Activated T-helper 2 cell treated with anti-CD3 and anti-CD28 coated beads, Interferon-gamma antibody, Interleukin-2, Interleukin-4, amounts not matched to agents 10 μg/mL and 5 μg/mL and 100 μg/mL, durations not matched to agents 14 hours and 24 hours and 36 hours (primary cell): ENCODE measurements at regions not wholly inside any gene's neighbourhood (a gene's known extent, or its start where the extent isn't known, plus 50 kb on each side); places are given as distances from the start of the nearest gene placed in this dataset.
"Not testable (repeated sequence)": the region's sequence is repeated elsewhere in the genome, so short reads cannot be mapped to it uniquely, and the experiment has no call there.

ENCODE experiments used
- DNase-seq: peaks from one replicate; pipeline ENCODE4 v3.0.0; 2021; ENCODE audit warnings: low spot score
- H3K27ac Mint-ChIP-seq: one replicate; pipeline ENCODE4 v1.8.0; 2021; ENCODE audit warnings: mixed read lengths
- H3K27me3 Mint-ChIP-seq: one replicate; pipeline ENCODE4 v1.8.0; 2021; ENCODE audit warnings: low read depth, mixed read lengths
- H3K36me3 Mint-ChIP-seq: one replicate; pipeline ENCODE4 v1.8.0; 2021; ENCODE audit warnings: low read depth, mixed read lengths
- H3K4me1 Mint-ChIP-seq: one replicate; pipeline ENCODE4 v1.8.0; 2021; ENCODE audit warnings: low read depth, mixed read lengths
- H3K4me3 Mint-ChIP-seq: one replicate; pipeline ENCODE4 v1.8.0; 2021; ENCODE audit warnings: low read depth, mild to moderate bottlenecking, moderate library complexity, mixed read lengths
- H3K9me3 Mint-ChIP-seq: one replicate; pipeline ENCODE4 v1.8.0; 2021; ENCODE audit warnings: mixed read lengths
- intact Hi-C: fragments of 100-400 bp; cut with micrococcal nuclease; formaldehyde crosslinking; loops from one replicate; pipeline ENCODE4 v1.15.1; 2023

- Mint-ChIP-seq H3K36me3 (no peaks in the 10 kb centered on the region), H3K9me3 (peaks cover 41% of the 10 kb centered on the region), H3K4me3 (no peak overlapping the region), H3K27ac (no peak overlapping the region), H3K27me3 (no peaks in the 10 kb centered on the region), H3K4me1 (no peaks in the 10 kb centered on the region)
- intact Hi-C loops: no loop called here
- no peak for DNase-seq
These were observed 1729.5 kb upstream of the SPRY2 start for GRCh38 chr13:82070416-82070815.

DNA sequence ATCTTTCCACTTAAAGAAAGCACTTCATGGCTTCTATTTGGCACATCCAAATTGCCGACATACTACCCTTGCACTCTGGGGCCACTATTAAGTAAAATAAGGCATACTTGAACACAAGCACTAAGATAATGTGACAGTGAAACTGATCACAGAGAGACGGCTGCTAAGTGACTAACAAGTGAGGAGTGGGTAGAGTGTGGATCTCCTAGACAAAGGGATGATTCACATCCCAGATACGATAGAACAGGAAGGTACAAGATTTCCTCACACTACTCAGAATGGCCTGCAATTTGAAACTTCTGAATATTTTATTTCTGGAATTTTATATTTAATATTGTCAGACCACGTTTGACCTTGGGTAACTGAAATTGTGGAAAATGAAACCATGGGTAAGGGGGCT lies 1721.8 kb upstream of the SPRY2 start:
- peaks cover 22% of the 10 kb centered on the region for H3K9me3 Mint-ChIP-seq
- H3K27ac Mint-ChIP-seq: no peak overlapping the region
- DNase-seq: no peak
- intact Hi-C loops: no loop called here
- H3K27me3 Mint-ChIP-seq: no peaks in the 10 kb centered on the region
- no peaks in the 10 kb centered on the region for H3K36me3 Mint-ChIP-seq
- H3K4me1 Mint-ChIP-seq: no peaks in the 10 kb centered on the region
- H3K4me3 Mint-ChIP-seq: no peak overlapping the region

DNA sequence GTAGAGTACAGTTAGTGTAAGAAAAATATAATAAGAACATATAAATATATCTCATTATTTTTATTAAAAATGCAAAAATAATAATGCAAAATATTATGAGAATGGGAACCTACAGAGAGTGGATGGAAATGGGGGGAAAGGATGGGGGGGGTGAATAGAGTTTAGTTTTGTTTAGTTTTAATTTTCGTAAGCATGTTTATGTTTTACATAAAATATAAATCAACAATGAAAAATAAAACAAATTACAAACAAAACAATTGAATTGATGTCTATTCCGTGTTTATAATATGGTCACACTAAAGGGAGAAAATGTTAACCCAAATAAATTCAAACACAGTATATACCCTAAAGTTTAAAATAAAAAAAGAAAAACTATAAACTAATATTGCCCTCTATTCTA lies 1717.4 kb upstream of the SPRY2 start:
- Mint-ChIP-seq H3K27ac (no peak overlapping the region), H3K4me3 (no peak overlapping the region), H3K27me3 (no peaks in the 10 kb centered on the region), H3K36me3 (no peaks in the 10 kb centered on the region), H3K9me3 (peaks cover 25% of the 10 kb centered on the region), H3K4me1 (no peaks in the 10 kb centered on the region)
- intact Hi-C loops: no loop called here
- no peak for DNase-seq

DNA sequence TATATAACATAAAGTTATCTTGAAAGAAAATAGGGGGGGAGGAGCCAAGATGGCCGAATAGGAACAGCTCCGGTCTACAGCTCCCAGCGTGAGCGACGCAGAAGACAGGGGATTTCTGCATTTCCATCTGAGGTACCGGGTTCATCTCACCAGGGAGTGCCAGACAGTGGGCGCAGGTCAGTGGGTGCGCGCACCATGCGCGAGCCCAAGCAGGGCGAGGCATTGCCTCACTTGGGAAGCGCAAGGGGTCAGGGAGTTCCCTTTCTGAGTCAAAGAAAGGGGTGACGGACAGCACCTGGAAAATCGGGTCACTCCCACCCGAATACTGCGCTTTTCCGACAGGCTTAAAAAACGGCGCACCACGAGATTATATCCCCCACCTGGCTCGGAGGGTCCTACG lies 1704.4 kb upstream of the SPRY2 start:
- H3K27ac Mint-ChIP-seq, DNase-seq, H3K27me3 Mint-ChIP-seq, H3K4me1 Mint-ChIP-seq, intact Hi-C loops, H3K4me3 Mint-ChIP-seq, H3K36me3 Mint-ChIP-seq: not testable (repeated sequence)
- H3K9me3 Mint-ChIP-seq: peaks cover 18% of the 10 kb centered on the region

DNA sequence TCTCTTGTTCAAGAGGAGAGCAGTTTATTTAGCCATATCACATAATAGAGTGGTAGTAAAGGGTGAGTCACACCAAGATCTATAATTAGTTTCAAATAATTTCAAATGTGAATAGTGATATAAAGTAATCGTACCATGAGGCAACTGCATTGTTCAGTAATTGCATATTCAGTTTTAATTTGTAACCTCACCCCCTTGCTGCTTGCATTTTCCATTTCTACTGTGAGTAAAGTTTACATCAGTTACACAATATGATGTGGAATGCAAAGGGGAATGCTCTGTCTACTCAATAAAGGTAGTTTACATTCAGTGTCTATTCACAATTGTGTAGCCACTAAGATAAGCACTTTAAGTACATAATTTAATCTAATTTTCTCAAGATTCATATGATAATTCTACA lies 1695.7 kb upstream of the SPRY2 start:
- intact Hi-C loops: no loop called here
- peaks cover 22% of the 10 kb centered on the region for H3K9me3 Mint-ChIP-seq
- H3K4me1 Mint-ChIP-seq: no peaks in the 10 kb centered on the region
- no peaks in the 10 kb centered on the region for H3K36me3 Mint-ChIP-seq
- no peaks in the 10 kb centered on the region for H3K27me3 Mint-ChIP-seq
- H3K4me3 Mint-ChIP-seq: no peak overlapping the region
- no peak for DNase-seq
- no peak overlapping the region for H3K27ac Mint-ChIP-seq

- Mint-ChIP-seq H3K4me1 (no peaks in the 10 kb centered on the region), H3K27ac (no peak overlapping the region), H3K4me3 (no peak overlapping the region), H3K27me3 (no peaks in the 10 kb centered on the region), H3K36me3 (no peaks in the 10 kb centered on the region), H3K9me3 (peaks cover 36% of the 10 kb centered on the region)
- intact Hi-C loops: no loop called here
- DNase-seq: no peak
These were observed 1670.4 kb upstream of the SPRY2 start for GRCh38 chr13:82011355-82011754.

- intact Hi-C loops: no loop called here
- Mint-ChIP-seq H3K4me3 (no peak overlapping the region), H3K27me3 (no peaks in the 10 kb centered on the region), H3K4me1 (no peaks in the 10 kb centered on the region), H3K27ac (no peak overlapping the region), H3K36me3 (no peaks in the 10 kb centered on the region), H3K9me3 (peaks cover 36% of the 10 kb centered on the region)
- DNase-seq: no peak
These were observed 1669.9 kb upstream of the SPRY2 start for GRCh38 chr13:82010780-82011179.

- intact Hi-C loops: no loop called here
- DNase-seq: no peak
- H3K4me1 Mint-ChIP-seq: no peaks in the 10 kb centered on the region
- no peaks in the 10 kb centered on the region for H3K36me3 Mint-ChIP-seq
- H3K27ac Mint-ChIP-seq: no peak overlapping the region
- no peak overlapping the region for H3K4me3 Mint-ChIP-seq
- H3K9me3 Mint-ChIP-seq: peaks cover 18% of the 10 kb centered on the region
- no peaks in the 10 kb centered on the region for H3K27me3 Mint-ChIP-seq
These were observed 1661.8 kb upstream of the SPRY2 start for GRCh38 chr13:82002710-82003109.

GRCh38 chr13:81995316-81995715 lies 1654.4 kb upstream of the SPRY2 start:
- DNase-seq: no peak
- Mint-ChIP-seq H3K27me3 (no peaks in the 10 kb centered on the region), H3K36me3 (no peaks in the 10 kb centered on the region), H3K4me3 (no peak overlapping the region), H3K27ac (no peak overlapping the region), H3K9me3 (peaks cover 16% of the 10 kb centered on the region), H3K4me1 (no peaks in the 10 kb centered on the region)
- intact Hi-C loops: no loop called here

DNA sequence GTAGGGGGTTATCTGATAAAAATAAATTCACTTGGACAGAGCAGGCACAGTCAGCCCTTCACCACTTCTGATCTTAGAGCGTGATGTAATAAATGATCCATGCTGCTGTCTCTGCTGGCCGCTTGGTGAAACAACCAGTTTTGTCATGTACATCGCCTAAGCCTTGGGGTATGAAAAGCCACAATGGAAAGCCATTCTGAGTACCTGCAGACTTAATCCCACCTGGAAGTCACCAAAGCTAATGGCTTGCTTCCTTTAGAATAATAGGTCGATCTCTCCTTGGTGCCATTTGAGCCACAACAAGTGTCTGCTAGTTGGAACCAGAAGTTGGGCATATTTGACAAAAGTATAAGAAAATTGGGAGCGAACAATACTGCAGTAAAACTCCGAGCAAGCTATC lies 1649.7 kb upstream of the SPRY2 start:
- Mint-ChIP-seq H3K9me3 (peaks cover 33% of the 10 kb centered on the region), H3K4me1 (no peaks in the 10 kb centered on the region), H3K27me3 (no peaks in the 10 kb centered on the region), H3K36me3 (no peaks in the 10 kb centered on the region), H3K4me3 (no peak overlapping the region), H3K27ac (no peak overlapping the region)
- DNase-seq: no peak
- intact Hi-C loops: no loop called here

DNA sequence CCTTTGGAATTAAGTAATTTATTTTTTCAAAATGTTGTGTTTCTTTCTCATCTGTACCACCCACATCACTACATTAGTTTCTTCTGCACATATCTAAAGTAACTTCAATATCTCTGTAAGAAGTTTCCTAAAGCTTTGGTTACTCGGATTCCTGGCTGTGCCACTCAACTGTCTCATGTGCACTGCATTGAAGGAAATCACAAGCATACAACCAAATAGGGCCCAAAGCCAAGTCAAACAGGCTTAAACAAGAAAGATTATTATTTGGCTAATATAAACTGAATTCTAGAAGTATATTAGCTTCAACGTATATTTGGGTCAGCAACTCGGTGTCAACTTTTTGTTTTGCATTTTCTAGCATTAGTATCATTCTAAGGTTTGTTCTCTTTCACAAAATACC lies 1647.6 kb upstream of the SPRY2 start:
- intact Hi-C loops: no loop called here
- no peaks in the 10 kb centered on the region for H3K36me3 Mint-ChIP-seq
- H3K4me3 Mint-ChIP-seq: no peak overlapping the region
- H3K9me3 Mint-ChIP-seq: peaks cover 37% of the 10 kb centered on the region
- H3K4me1 Mint-ChIP-seq: no peaks in the 10 kb centered on the region
- DNase-seq: no peak
- H3K27ac Mint-ChIP-seq: no peak overlapping the region
- no peaks in the 10 kb centered on the region for H3K27me3 Mint-ChIP-seq

DNA sequence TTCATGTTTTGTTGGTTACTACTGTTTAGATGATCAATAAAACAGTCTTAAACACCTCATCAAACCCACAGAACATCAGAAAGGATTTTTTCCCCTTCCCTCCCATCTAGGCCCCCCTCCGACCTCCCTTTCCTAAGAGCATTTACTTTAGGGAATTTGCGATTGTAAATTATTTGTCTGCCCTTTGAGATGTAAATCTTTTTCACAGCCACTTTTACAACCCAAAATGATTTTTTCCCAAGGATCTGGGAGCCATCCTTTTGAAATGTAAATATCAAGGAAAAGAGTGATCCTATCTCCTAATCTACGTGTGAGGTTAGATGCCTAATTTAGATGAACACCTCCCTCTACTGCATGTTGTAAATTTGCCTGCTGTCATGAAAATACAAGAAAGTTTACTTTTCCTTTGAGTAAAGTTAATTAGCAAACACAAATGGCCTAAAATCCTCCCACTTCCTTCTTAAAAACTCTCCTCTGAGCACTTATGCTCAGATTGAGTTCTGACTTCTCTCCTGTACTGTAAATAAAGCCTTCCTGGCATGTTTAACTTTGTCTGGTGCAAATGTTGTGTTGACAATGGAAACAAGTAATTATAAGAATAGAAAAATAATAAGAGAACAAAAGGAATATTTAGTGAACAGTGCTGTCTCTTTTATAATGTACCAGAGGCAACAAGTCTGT lies 1646.9 kb upstream of the SPRY2 start:
- no peak overlapping the region for H3K27ac Mint-ChIP-seq
- H3K36me3 Mint-ChIP-seq: no peaks in the 10 kb centered on the region
- DNase-seq: no peak
- intact Hi-C loops: no loop called here
- no peaks in the 10 kb centered on the region for H3K4me1 Mint-ChIP-seq
- H3K27me3 Mint-ChIP-seq: no peaks in the 10 kb centered on the region
- H3K4me3 Mint-ChIP-seq: no peak overlapping the region
- H3K9me3 Mint-ChIP-seq: peaks cover 37% of the 10 kb centered on the region

DNA sequence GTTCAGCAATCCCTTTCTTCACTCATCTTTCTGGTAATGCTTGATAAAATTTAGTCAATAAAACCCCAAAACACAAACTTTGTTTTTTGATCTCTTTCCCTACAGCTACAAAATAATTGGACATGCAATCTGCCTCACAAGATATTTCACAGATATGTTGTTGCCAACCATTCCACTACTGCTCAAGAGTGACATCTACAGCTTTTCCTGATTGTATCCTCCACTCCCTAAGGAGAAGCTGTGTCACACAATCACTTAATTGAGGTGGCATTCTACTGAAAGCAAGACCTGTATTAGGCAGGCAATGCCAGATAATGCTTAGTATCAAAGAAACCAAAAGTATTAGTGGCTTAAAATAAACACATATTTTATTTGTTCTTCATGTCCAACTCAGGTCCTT lies 1646.2 kb upstream of the SPRY2 start:
- Mint-ChIP-seq H3K27ac (no peak overlapping the region), H3K4me3 (no peak overlapping the region), H3K4me1 (no peaks in the 10 kb centered on the region), H3K9me3 (peaks cover 40% of the 10 kb centered on the region), H3K36me3 (no peaks in the 10 kb centered on the region), H3K27me3 (no peaks in the 10 kb centered on the region)
- intact Hi-C loops: no loop called here
- no peak for DNase-seq

GRCh38 chr13:81986308-81986707 lies 1645.4 kb upstream of the SPRY2 start:
- DNase-seq: no peak
- Mint-ChIP-seq H3K9me3 (peaks cover 45% of the 10 kb centered on the region), H3K4me1 (no peaks in the 10 kb centered on the region), H3K27ac (no peak overlapping the region), H3K36me3 (no peaks in the 10 kb centered on the region), H3K4me3 (no peak overlapping the region), H3K27me3 (no peaks in the 10 kb centered on the region)
- intact Hi-C loops: no loop called here
